ENCODE measurements at regions not wholly inside any gene's neighbourhood (a gene's known extent, or its start where the extent isn't known, plus 50 kb on each side); places are given as distances from the start of the nearest gene placed in this dataset.
"Not testable (repeated sequence)": the region's sequence is repeated elsewhere in the genome, so short reads cannot be mapped to it uniquely, and the experiment has no call there.

- no peak overlapping the region for H3K27ac ChIP-seq
- no peak for TF ChIP-seq CTCF (IDR thresholded peaks at IDR 0.05)
- DNase-seq (no peak), ATAC-seq (no peak)
- no peaks in the 10 kb centered on the region for H3K27me3 ChIP-seq (ENCODE audit: insufficient read depth in 3 of 3, low read length in 2 of 3)
- no peaks in the 10 kb centered on the region for H3K4me1 ChIP-seq
- H3K36me3 ChIP-seq (ENCODE audit: insufficient read depth in 1 of 2, low read depth in 1 of 2) = no peaks in the 10 kb centered on the region
- no peak overlapping the region for H3K4me3 ChIP-seq
- no peaks in the 10 kb centered on the region for H3K9me3 ChIP-seq
- intact Hi-C loops (cut with DNase I) = no loop called here
- 85 to 95% (median 92%) methylated on average over 2 of the region's 2 CpGs for WGBS, 3 donors
Observed at GRCh38 chr2:150675807-150676206, 188.3 kb upstream of the RND3 start.

GRCh38 chr2:150674283-150674682 lies 186.8 kb upstream of the RND3 start:
- no peak for DNase-seq

GRCh38 chr2:150672311-150672710 lies 184.8 kb upstream of the RND3 start:
- Histone ChIP-seq H3K4me3 (no peak overlapping the region), H3K27ac (no peak overlapping the region), H3K36me3 (ENCODE audit: insufficient read depth in 1 of 2, low read depth in 1 of 2) (no peaks in the 10 kb centered on the region), H3K4me1 (no peaks in the 10 kb centered on the region), H3K9me3 (no peaks in the 10 kb centered on the region), H3K27me3 (ENCODE audit: insufficient read depth in 3 of 3, low read length in 2 of 3) (no peaks in the 10 kb centered on the region)
- no peak for TF ChIP-seq CTCF (IDR thresholded peaks at IDR 0.05)
- no peak for DNase-seq
- 97 to 100% (median 98%) methylated on average over 2 of the region's 2 CpGs for WGBS, 3 donors
- ATAC-seq = no peak
- intact Hi-C loops (cut with DNase I) = no loop called here

More at GRCh38 chr2:150674283-150674682, 186.8 kb upstream of the RND3 start:
- no peaks in the 10 kb centered on the region for H3K27me3 ChIP-seq (ENCODE audit: insufficient read depth in 3 of 3, low read length in 2 of 3)
- ATAC-seq = no peak
- H3K27ac ChIP-seq = no peak overlapping the region
- H3K9me3 ChIP-seq = no peaks in the 10 kb centered on the region
- no peak overlapping the region for H3K4me3 ChIP-seq
- 76 to 94% (median 83%) methylated on average over 3 of the region's 3 CpGs for WGBS, 3 donors
- H3K4me1 ChIP-seq = no peaks in the 10 kb centered on the region
- H3K36me3 ChIP-seq (ENCODE audit: insufficient read depth in 1 of 2, low read depth in 1 of 2) = no peaks in the 10 kb centered on the region
- TF ChIP-seq CTCF (IDR thresholded peaks at IDR 0.05) = no peak
- intact Hi-C loops (cut with DNase I) = no loop called here

- H3K27me3 ChIP-seq (ENCODE audit: insufficient read depth in 3 of 3, low read length in 2 of 3) = no peaks in the 10 kb centered on the region
- no peak for TF ChIP-seq CTCF (IDR thresholded peaks at IDR 0.05)
- no peak overlapping the region for H3K4me3 ChIP-seq
- intact Hi-C loops (cut with DNase I) = no loop called here
- ATAC-seq = no peak
- H3K36me3 ChIP-seq (ENCODE audit: insufficient read depth in 1 of 2, low read depth in 1 of 2) = no peaks in the 10 kb centered on the region
- no peak for DNase-seq
- no peaks in the 10 kb centered on the region for H3K9me3 ChIP-seq
- H3K27ac ChIP-seq = no peak overlapping the region
- no peaks in the 10 kb centered on the region for H3K4me1 ChIP-seq
- 93 to 98% (median 97%) methylated on average over 3 of the region's 3 CpGs for WGBS, 3 donors
Observed at GRCh38 chr2:150669492-150669891, 182.0 kb upstream of the RND3 start.

GRCh38 chr2:150667039-150667438 lies 179.6 kb upstream of the RND3 start:
- ATAC-seq; intact Hi-C loops (cut with DNase I): not testable (repeated sequence)

More at GRCh38 chr2:150667039-150667438, 179.6 kb upstream of the RND3 start:
- H3K36me3 ChIP-seq (ENCODE audit: insufficient read depth in 1 of 2, low read depth in 1 of 2); H3K4me1 ChIP-seq; H3K27me3 ChIP-seq (ENCODE audit: insufficient read depth in 3 of 3, low read length in 2 of 3); H3K9me3 ChIP-seq; DNase-seq; H3K4me3 ChIP-seq; H3K27ac ChIP-seq: not testable (repeated sequence)
